GM12872 (cell line): ENCODE measurements at regions not wholly inside any gene's neighbourhood (a gene's known extent, or its start where the extent isn't known, plus 50 kb on each side); places are given as distances from the start of the nearest gene placed in this dataset.
A peak's percentile ranks its signal among the peaks of the same experiment; 100 is the strongest.

ENCODE experiments used
- TF ChIP-seq, protein P1 (sequence below): IDR thresholded peaks from 3 replicates; pipeline ENCODE4 v1.5.1; 2011; ENCODE audit warnings: low read depth, mild to moderate bottlenecking, low read length, moderate library complexity; ENCODE audit not compliant: insufficient read depth

DNA sequence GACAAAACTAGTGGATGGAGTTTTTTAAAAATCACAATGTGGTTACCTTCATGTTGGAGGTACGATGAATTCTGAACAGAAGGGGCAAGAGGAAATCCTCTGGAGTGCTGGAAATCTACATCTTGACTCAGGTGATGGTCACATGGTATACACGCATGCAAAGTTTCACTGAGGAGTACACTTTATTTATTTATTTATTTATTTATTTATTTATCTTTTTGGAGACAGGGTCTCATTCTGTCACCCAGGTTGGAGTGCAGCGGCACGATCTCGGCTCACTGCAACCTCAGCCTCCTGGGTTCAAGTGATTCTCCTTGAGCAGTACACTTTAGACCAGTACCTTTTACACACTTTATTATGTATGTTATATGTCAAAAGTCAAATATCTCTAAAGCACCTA, 645.7 kb upstream of the DIPK2B start:
- TF ChIP-seq, protein P1, sequence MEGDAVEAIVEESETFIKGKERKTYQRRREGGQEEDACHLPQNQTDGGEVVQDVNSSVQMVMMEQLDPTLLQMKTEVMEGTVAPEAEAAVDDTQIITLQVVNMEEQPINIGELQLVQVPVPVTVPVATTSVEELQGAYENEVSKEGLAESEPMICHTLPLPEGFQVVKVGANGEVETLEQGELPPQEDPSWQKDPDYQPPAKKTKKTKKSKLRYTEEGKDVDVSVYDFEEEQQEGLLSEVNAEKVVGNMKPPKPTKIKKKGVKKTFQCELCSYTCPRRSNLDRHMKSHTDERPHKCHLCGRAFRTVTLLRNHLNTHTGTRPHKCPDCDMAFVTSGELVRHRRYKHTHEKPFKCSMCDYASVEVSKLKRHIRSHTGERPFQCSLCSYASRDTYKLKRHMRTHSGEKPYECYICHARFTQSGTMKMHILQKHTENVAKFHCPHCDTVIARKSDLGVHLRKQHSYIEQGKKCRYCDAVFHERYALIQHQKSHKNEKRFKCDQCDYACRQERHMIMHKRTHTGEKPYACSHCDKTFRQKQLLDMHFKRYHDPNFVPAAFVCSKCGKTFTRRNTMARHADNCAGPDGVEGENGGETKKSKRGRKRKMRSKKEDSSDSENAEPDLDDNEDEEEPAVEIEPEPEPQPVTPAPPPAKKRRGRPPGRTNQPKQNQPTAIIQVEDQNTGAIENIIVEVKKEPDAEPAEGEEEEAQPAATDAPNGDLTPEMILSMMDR: no peak

- TF ChIP-seq, protein P1: no peak
Observed at GRCh38 chrX:45845142-45845541, 644.5 kb upstream of the DIPK2B start.

DNA sequence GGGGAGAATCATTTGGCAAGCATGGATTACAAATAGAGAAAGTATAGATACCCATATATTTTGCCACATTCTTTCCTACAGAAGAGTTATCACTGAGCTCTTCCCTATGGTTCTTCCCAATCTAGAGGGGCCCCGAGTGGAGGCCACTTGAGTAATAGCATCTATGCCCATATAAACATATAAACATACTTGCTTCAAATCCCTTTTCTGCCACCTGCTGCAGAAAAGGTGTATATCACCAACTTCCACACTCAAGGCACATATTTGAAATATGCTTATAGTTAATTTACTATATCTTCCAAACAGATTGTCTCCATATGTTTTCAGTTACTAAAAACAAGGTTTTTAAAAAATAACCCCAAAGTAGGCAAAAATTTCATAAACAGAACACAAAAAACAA, 642.8 kb upstream of the DIPK2B start:
- TF ChIP-seq, protein P1: 0 out of 3 replicates have a peak, but pooled peaks have one; percentile 3

DNA sequence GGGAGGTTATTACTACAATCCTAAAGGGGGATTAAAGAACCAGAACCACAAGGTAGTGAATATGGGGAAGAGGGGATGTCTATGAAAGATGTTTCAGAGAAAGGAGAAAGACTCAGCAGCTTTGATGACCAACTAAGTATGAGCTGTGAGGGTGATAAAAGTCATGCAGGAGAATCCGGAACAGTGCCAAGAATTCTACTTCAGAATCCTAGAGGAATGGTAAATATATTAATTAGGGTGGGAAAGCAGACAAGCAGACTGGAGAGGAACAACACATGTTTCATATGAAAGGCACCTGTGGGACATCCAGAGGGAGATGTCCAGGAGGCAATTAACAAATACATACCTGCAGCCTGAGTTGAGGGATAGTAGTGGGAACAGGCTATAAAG, 642.2 kb upstream of the DIPK2B start:
- TF ChIP-seq, protein P1: no peak

DNA sequence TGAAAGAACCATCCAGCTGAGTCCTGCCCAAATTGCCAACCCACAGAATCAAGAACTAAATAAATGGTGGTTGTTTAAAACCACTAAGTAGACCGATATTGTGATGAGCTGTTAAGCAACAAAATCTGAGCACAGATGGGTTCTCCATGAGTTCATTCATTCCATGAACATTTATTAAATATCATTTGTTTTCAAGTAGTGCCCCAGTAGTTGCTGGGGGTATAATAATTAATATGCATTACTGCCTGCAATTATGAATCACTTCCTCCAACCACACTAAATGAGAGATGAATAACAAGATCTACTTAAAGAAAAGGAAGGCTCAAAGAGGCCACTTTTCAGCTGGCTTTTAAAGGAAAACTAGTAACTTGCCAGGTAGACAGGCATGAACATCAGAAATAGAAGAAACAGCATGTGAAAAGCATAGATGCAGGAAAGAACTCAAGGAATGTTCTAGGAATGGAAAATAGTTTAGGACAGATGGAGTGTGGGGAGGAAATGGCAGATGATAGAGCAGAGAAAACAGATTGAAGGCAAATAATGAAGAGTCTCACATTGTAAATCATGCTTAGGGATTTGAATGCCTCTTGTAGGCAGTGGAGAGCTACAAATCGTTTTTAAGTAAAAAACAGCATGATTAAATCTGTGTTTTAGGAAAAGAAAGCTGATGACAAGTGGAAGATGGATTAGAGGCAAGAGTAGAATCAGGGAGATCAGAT, 641.7 kb upstream of the DIPK2B start:
- TF ChIP-seq, protein P1: no peak

GRCh38 chrX:45840411-45840950, 639.8 kb upstream of the DIPK2B start:
- TF ChIP-seq, protein P1: no peak

- TF ChIP-seq, protein P1: no peak
Observed at GRCh38 chrX:45830343-45830742, 629.7 kb upstream of the DIPK2B start.
